CD4-positive, alpha-beta memory T cell (primary cell): ENCODE measurements at regions not wholly inside any gene's neighbourhood (a gene's known extent, or its start where the extent isn't known, plus 50 kb on each side); places are given as distances from the start of the nearest gene placed in this dataset.

Experiments used
- CTCF ChIA-PET: fragments of 350-600 bp; sonication (Branson Sonifier 250); formaldehyde crosslinking; loops from one replicate; lab custom pipeline; 2021; ENCODE audit warnings: inconsistent platforms; ENCODE audit not compliant: partially characterized antibody; lab: Charles Lee
- POLR2A ChIA-PET: fragments of 350-600 bp; sonication (Branson Sonifier 250); formaldehyde crosslinking; loops from one replicate; lab custom pipeline; 2021; ENCODE audit not compliant: partially characterized antibody; lab: Charles Lee
- DNase-seq, 5 donors: peaks; one replicate each; pipeline versions ENCODE4 v3.0.0 to v3.0.0-alpha.2; 2020 to 2022; ENCODE audit warnings: mixed read lengths in 1 of 5
- H3K27ac ChIP-seq: one replicate; pipeline ENCODE4 v1.7.0; 2013; ENCODE audit warnings: low read depth, low read length
- H3K27me3 ChIP-seq: 2 replicates; pipeline ENCODE4 v1.7.0; 2013; ENCODE audit warnings: mild to moderate bottlenecking, low read length, moderate library complexity; ENCODE audit not compliant: insufficient read depth
- H3K36me3 ChIP-seq: 2 replicates; pipeline ENCODE4 v1.7.0; 2013; ENCODE audit warnings: mild to moderate bottlenecking, low read length, moderate library complexity; ENCODE audit not compliant: insufficient read depth
- H3K4me1 ChIP-seq: 2 replicates; pipeline ENCODE4 v1.7.0; 2013; ENCODE audit warnings: mild to moderate bottlenecking, low read length, moderate library complexity; ENCODE audit not compliant: insufficient read depth
- H3K4me3 ChIP-seq, 2 donors: one replicate each; pipeline ENCODE4 v1.7.0; 2013; ENCODE audit warnings: low read length in 2 of 2, mild to moderate bottlenecking in 1 of 2
- H3K9me3 ChIP-seq, 2 donors: one replicate each; pipeline ENCODE4 v1.7.0; 2013; ENCODE audit warnings: low read length in 2 of 2, control low read depth in 1 of 2; ENCODE audit not compliant: control insufficient read depth in 1 of 2
- H3K27ac Mint-ChIP-seq, 7 donors: one replicate each; pipeline ENCODE4 v1.8.0; 2020 to 2021; ENCODE audit warnings: mixed read lengths in 7 of 7, mild to moderate bottlenecking in 6 of 7, inconsistent platforms in 3 of 7, moderate library complexity in 3 of 7
- H3K27me3 Mint-ChIP-seq, 2 donors: one replicate each; pipeline ENCODE4 v1.8.0; 2020 to 2021; ENCODE audit warnings: mixed read lengths in 2 of 2
- H3K36me3 Mint-ChIP-seq, 2 donors: one replicate each; pipeline ENCODE4 v1.8.0; 2020 to 2021; ENCODE audit warnings: mixed read lengths in 2 of 2, inconsistent platforms in 1 of 2, mild to moderate bottlenecking in 1 of 2
- H3K4me1 Mint-ChIP-seq, 4 donors: one replicate each; pipeline ENCODE4 v1.8.0; 2020 to 2021; ENCODE audit warnings: mixed read lengths in 4 of 4, mild to moderate bottlenecking in 1 of 4
- H3K4me3 Mint-ChIP-seq, 8 donors: one replicate each; pipeline ENCODE4 v1.8.0; 2020 to 2021; ENCODE audit warnings: mixed read lengths in 8 of 8, mild to moderate bottlenecking in 7 of 8, moderate library complexity in 6 of 8, inconsistent platforms in 3 of 8
- H3K9me3 Mint-ChIP-seq, 8 donors: one replicate each; pipeline ENCODE4 v1.8.0; 2020 to 2021; ENCODE audit warnings: mixed read lengths in 8 of 8, mild to moderate bottlenecking in 5 of 8, inconsistent platforms in 3 of 8, moderate library complexity in 1 of 8
- intact Hi-C: fragments of 100-400 bp; cut with micrococcal nuclease; formaldehyde crosslinking; loops from one replicate; pipeline ENCODE4 v1.15.1; 2023

GRCh38 chr11:86140334-86140990 is 71.6 kb upstream of the PICALM start:
- no peaks in the 10 kb centered on the region for H3K27me3 ChIP-seq
- CTCF ChIA-PET = no interaction called here
- H3K4me3 ChIP-seq = no peak overlapping the region
- H3K4me1 ChIP-seq = peaks cover 64% of the 10 kb centered on the region
- intact Hi-C loops = no loop called here
- DNase-seq = no peak
- Mint-ChIP-seq H3K36me3 (peaks cover 0 to 2% of the 10 kb centered on the region in 2 donors), H3K9me3 (no peaks in the 10 kb centered on the region), H3K27me3 (no peaks in the 10 kb centered on the region), H3K4me1 (peaks cover 26 to 63% (median 49%) of the 10 kb centered on the region in 4 donors), H3K4me3 (peak overlapping the region in 2 of 8 donors; percentile 31 to 37), H3K27ac (peak overlapping the region; percentile 38 to 88 (median 60))
- POLR2A ChIA-PET = interaction anchor here (0.9 kb wide), 1 partner anchor 89 kb away, joined by 3 read pairs; no protein-coding TSS in a partner anchor
- no peaks in the 10 kb centered on the region for H3K36me3 ChIP-seq
- no peak overlapping the region for H3K27ac ChIP-seq
- H3K9me3 ChIP-seq = no peaks in the 10 kb centered on the region

- Mint-ChIP-seq H3K36me3 (peaks cover 0 to 2% of the 10 kb centered on the region in 2 donors), H3K27ac (peak overlapping the region; percentile 68 to 94 (median 91)), H3K9me3 (no peaks in the 10 kb centered on the region), H3K4me1 (peaks cover 26 to 50% (median 41%) of the 10 kb centered on the region in 4 donors), H3K27me3 (no peaks in the 10 kb centered on the region), H3K4me3 (peak overlapping the region; percentile 34 to 92 (median 78))
- ChIA-PET CTCF (interaction anchor here (0.7 kb wide), 1 partner anchor 97 kb away, joined by 4 read pairs; no protein-coding TSS in a partner anchor), POLR2A (interaction anchor here (1.0 to 1.4 kb wide), 3 partner anchors 22 to 97 kb away, joined by 4 to 6 read pairs (median 5); partner anchors contain the start of gene PICALM)
- Histone ChIP-seq H3K27me3 (no peaks in the 10 kb centered on the region), H3K27ac (peak overlapping the region; percentile 48), H3K4me1 (peaks cover 53% of the 10 kb centered on the region), H3K36me3 (no peaks in the 10 kb centered on the region), H3K4me3 (no peak overlapping the region), H3K9me3 (no peaks in the 10 kb centered on the region)
- intact Hi-C loops = no loop called here
- peak in 3 of 5 donors; percentile 18 to 30 (median 27) for DNase-seq
Measured at GRCh38 chr11:86138958-86139357, 70.1 kb upstream of the PICALM start.

GRCh38 chr11:86136538-86136937 is 67.7 kb upstream of the PICALM start:
- POLR2A ChIA-PET = no interaction called here
- Histone ChIP-seq H3K4me3 (no peak overlapping the region), H3K9me3 (no peaks in the 10 kb centered on the region), H3K36me3 (no peaks in the 10 kb centered on the region), H3K4me1 (peaks cover 29% of the 10 kb centered on the region), H3K27ac (no peak overlapping the region), H3K27me3 (no peaks in the 10 kb centered on the region)
- CTCF ChIA-PET = interaction anchor here (1.1 kb wide), 1 partner anchor 28 kb away, joined by 3 read pairs; no protein-coding TSS in a partner anchor
- DNase-seq = no peak
- Mint-ChIP-seq H3K36me3 (no peaks in the 10 kb centered on the region), H3K27ac (peak overlapping the region in 1 of 7 donors; percentile 24), H3K9me3 (no peaks in the 10 kb centered on the region), H3K27me3 (no peaks in the 10 kb centered on the region), H3K4me1 (peaks cover 16 to 28% (median 24%) of the 10 kb centered on the region in 4 donors), H3K4me3 (no peak overlapping the region)
- intact Hi-C loops = no loop called here

DNA sequence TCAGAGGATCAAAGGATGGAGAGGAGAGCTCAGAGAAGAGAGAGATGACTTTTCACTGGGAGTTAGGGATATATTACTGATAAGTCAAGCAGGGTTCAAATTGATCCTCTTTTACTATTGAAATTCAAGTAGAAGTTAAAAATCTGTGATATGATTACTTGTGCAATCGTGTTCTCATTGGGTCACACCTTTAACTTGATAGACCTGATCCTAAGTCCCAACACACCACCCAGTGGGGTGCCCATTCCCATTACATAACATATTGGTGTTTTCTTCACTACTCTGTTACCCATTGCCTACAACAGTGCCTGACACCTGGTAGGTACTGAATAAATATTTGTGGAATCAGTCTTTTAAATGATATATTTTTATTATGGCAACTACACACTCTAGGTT is 66.4 kb upstream of the PICALM start:
- Histone ChIP-seq H3K27ac (no peak overlapping the region), H3K4me1 (peaks cover 19% of the 10 kb centered on the region), H3K4me3 (no peak overlapping the region), H3K36me3 (no peaks in the 10 kb centered on the region), H3K9me3 (no peaks in the 10 kb centered on the region), H3K27me3 (no peaks in the 10 kb centered on the region)
- no peak for DNase-seq
- Mint-ChIP-seq H3K4me1 (peaks cover 13 to 23% (median 17%) of the 10 kb centered on the region in 4 donors), H3K36me3 (no peaks in the 10 kb centered on the region), H3K4me3 (no peak overlapping the region), H3K27ac (no peak overlapping the region), H3K9me3 (no peaks in the 10 kb centered on the region), H3K27me3 (no peaks in the 10 kb centered on the region)
- POLR2A ChIA-PET = no interaction called here
- intact Hi-C loops = no loop called here
- CTCF ChIA-PET = no interaction called here

DNA sequence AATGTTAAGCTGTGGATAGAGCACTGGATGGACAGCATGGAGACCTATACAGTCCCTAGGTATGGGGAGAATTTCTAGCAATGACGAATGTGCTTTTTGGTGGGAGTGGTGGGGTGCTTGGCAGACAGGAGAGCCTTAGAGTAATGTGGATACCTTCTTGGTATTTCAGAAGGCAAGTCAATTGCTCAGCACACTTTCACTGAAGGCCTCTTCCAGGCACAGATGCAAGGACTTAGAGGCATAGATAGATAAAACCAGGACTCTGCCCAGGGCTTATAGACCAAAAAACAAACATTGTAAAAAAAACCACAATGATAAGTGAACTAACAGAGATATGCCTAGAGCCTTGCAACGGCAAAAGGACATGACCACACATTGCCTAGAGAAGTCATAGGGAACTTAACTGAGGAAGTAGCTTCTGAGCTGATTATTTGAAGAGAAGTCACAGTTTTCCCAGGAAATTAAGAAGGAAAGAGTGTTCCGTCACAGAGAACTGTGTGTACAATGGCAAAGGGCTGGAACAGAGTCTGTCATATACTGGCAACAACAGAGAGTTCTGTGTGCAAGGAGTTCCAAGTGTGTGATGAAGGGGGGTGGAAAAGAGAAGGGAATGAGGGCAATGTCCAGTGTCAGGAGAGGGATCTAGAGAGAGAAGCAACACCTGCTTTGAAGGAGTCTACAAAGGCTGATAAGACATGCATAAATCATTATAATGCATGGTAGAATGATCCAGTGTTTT is 65.9 kb upstream of the PICALM start:
- intact Hi-C loops = no loop called here
- no peak overlapping the region for H3K27ac Mint-ChIP-seq

GRCh38 chr11:86132667-86133249 is 63.9 kb upstream of the PICALM start:
- CTCF ChIA-PET = no interaction called here

More for the DNA sequence above, 65.9 kb upstream of the PICALM start:
- no peaks in the 10 kb centered on the region for H3K9me3 Mint-ChIP-seq
- H3K4me1 ChIP-seq = peaks cover 15% of the 10 kb centered on the region
- ChIA-PET POLR2A (interaction anchor here (0.9 kb wide), 1 partner anchor 8 kb away, joined by 3 read pairs; no protein-coding TSS in a partner anchor), CTCF (interaction anchor here (1.5 kb wide), 1 partner anchor 59 kb away, joined by 4 read pairs; no protein-coding TSS in a partner anchor)
- H3K36me3 ChIP-seq = no peaks in the 10 kb centered on the region
- no peaks in the 10 kb centered on the region for H3K27me3 Mint-ChIP-seq
- H3K4me3 Mint-ChIP-seq = no peak overlapping the region
- no peak for DNase-seq
- no peaks in the 10 kb centered on the region for H3K9me3 ChIP-seq
- H3K36me3 Mint-ChIP-seq = no peaks in the 10 kb centered on the region
- peaks cover 11 to 21% (median 14%) of the 10 kb centered on the region in 4 donors for H3K4me1 Mint-ChIP-seq
- no peak overlapping the region for H3K27ac ChIP-seq
- H3K4me3 ChIP-seq = no peak overlapping the region
- no peaks in the 10 kb centered on the region for H3K27me3 ChIP-seq

More at GRCh38 chr11:86132667-86133249, 63.9 kb upstream of the PICALM start:
- Histone ChIP-seq H3K4me1 (no peaks in the 10 kb centered on the region), H3K9me3 (no peaks in the 10 kb centered on the region), H3K36me3 (no peaks in the 10 kb centered on the region), H3K27ac (no peak overlapping the region), H3K4me3 (no peak overlapping the region), H3K27me3 (no peaks in the 10 kb centered on the region)
- DNase-seq = no peak
- H3K27ac Mint-ChIP-seq = no peak overlapping the region
- POLR2A ChIA-PET = no interaction called here
- H3K36me3 Mint-ChIP-seq = no peaks in the 10 kb centered on the region
- intact Hi-C loops = no loop called here
- no peaks in the 10 kb centered on the region for H3K9me3 Mint-ChIP-seq
- H3K4me1 Mint-ChIP-seq = peaks cover 0 to 4% (median 2%) of the 10 kb centered on the region in 4 donors
- no peak overlapping the region for H3K4me3 Mint-ChIP-seq
- no peaks in the 10 kb centered on the region for H3K27me3 Mint-ChIP-seq
